Neural cell (in vitro differentiated cells): ENCODE measurements at regions not wholly inside any gene's neighbourhood (a gene's known extent, or its start where the extent isn't known, plus 50 kb on each side); places are given as distances from the start of the nearest gene placed in this dataset.

Experiments
- EP300 ChIP-seq: fragments of 450-650 bp; conservative IDR thresholded peaks from 2 replicates; pipeline ENCODE4 v1.6.1; 2014; ENCODE audit warnings: antibody characterized with exemption, mild to moderate bottlenecking, moderate library complexity; ENCODE audit not compliant: poor library complexity, severe bottlenecking
- EZH2 ChIP-seq: fragments of 200-600, 300-800 bp; shearing (Covaris generic), sonication (generic); IDR thresholded peaks from 2 replicates; pipeline ENCODE4 v1.6.1; 2014; ENCODE audit warnings: antibody characterized with exemption, low read length, borderline replicate concordance, mild to moderate bottlenecking; ENCODE audit not compliant: insufficient read depth, poor library complexity, severe bottlenecking
- POLR2AphosphoS5 ChIP-seq: IDR thresholded peaks from 2 replicates; pipeline ENCODE4 v1.6.1; 2012
- RAD21 ChIP-seq: fragments of 450-650 bp; conservative IDR thresholded peaks from 2 replicates; pipeline ENCODE4 v1.6.1; 2014; ENCODE audit warnings: antibody characterized with exemption, mild to moderate bottlenecking, moderate library complexity
- TAF1 ChIP-seq: IDR thresholded peaks from 2 replicates; pipeline ENCODE4 v1.6.1; 2012; ENCODE audit warnings: low read depth
- TF ChIP-seq, protein P1 (sequence below): fragments of 450-650 bp; IDR thresholded peaks from 2 replicates; pipeline ENCODE4 v1.5.1; 2014; ENCODE audit warnings: antibody characterized with exemption, mild to moderate bottlenecking, moderate library complexity; ENCODE audit not compliant: poor library complexity, severe bottlenecking
- TF ChIP-seq, protein P2 (sequence below): IDR thresholded peaks from 2 replicates; pipeline ENCODE4 v1.6.1; 2012; ENCODE audit warnings: borderline replicate concordance

DNA sequence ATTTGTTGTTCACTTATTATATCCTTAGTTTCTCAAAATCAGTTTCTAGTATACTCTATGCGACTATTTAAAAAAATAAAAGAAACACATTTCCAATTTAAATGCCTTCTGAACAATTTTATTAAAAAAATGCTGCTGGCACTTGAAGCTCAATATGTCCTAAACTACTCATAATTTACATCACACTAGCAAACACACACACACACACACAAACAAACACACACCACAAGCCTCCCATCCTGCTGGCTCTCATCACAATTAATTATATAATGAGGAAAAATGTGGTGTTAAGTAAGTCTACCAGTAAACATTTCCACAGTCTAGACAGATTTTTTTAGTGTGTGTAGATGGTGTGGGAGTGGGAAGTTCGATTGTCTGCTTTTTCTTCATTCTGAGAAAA lies 350.3 kb downstream of the AASDHPPT start:
- TF ChIP-seq EZH2 (no peak), RAD21 (no peak), POLR2AphosphoS5 (no peak), EP300 (no peak), TAF1 (no peak)
- TF ChIP-seq, protein P1, sequence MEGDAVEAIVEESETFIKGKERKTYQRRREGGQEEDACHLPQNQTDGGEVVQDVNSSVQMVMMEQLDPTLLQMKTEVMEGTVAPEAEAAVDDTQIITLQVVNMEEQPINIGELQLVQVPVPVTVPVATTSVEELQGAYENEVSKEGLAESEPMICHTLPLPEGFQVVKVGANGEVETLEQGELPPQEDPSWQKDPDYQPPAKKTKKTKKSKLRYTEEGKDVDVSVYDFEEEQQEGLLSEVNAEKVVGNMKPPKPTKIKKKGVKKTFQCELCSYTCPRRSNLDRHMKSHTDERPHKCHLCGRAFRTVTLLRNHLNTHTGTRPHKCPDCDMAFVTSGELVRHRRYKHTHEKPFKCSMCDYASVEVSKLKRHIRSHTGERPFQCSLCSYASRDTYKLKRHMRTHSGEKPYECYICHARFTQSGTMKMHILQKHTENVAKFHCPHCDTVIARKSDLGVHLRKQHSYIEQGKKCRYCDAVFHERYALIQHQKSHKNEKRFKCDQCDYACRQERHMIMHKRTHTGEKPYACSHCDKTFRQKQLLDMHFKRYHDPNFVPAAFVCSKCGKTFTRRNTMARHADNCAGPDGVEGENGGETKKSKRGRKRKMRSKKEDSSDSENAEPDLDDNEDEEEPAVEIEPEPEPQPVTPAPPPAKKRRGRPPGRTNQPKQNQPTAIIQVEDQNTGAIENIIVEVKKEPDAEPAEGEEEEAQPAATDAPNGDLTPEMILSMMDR, result no peak
- TF ChIP-seq, protein P2, sequence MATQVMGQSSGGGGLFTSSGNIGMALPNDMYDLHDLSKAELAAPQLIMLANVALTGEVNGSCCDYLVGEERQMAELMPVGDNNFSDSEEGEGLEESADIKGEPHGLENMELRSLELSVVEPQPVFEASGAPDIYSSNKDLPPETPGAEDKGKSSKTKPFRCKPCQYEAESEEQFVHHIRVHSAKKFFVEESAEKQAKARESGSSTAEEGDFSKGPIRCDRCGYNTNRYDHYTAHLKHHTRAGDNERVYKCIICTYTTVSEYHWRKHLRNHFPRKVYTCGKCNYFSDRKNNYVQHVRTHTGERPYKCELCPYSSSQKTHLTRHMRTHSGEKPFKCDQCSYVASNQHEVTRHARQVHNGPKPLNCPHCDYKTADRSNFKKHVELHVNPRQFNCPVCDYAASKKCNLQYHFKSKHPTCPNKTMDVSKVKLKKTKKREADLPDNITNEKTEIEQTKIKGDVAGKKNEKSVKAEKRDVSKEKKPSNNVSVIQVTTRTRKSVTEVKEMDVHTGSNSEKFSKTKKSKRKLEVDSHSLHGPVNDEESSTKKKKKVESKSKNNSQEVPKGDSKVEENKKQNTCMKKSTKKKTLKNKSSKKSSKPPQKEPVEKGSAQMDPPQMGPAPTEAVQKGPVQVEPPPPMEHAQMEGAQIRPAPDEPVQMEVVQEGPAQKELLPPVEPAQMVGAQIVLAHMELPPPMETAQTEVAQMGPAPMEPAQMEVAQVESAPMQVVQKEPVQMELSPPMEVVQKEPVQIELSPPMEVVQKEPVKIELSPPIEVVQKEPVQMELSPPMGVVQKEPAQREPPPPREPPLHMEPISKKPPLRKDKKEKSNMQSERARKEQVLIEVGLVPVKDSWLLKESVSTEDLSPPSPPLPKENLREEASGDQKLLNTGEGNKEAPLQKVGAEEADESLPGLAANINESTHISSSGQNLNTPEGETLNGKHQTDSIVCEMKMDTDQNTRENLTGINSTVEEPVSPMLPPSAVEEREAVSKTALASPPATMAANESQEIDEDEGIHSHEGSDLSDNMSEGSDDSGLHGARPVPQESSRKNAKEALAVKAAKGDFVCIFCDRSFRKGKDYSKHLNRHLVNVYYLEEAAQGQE, result no peak
